ENCODE measurements at regions not wholly inside any gene's neighbourhood (a gene's known extent, or its start where the extent isn't known, plus 50 kb on each side); places are given as distances from the start of the nearest gene placed in this dataset.
"Not testable (repeated sequence)": the region's sequence is repeated elsewhere in the genome, so short reads cannot be mapped to it uniquely, and the experiment has no call there.

DNA sequence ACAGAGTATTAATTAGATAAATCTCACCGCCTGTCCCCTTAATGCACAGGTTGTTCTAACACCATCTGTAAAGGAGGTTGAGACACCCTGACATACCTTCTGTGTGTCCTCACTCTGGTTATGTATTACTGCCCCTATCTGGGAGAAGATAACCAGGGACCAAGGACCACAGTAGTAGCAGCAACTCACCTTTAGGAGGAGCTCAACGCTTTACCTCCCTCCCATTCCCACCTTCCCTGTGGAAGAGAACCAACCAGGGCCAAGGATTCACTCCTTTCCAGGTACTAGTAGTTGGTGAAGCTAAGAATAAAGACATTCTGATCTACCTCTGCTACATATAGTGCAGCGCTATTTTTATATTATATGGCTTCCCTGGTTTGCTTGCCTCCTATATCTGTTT is 232.6 kb downstream of the MEX3B start:
- no peak for DNase-seq

GRCh38 chr15:81812456-81812855 is 233.4 kb downstream of the MEX3B start:
- no peak for DNase-seq

GRCh38 chr15:81811736-81812135 is 234.1 kb downstream of the MEX3B start:
- DNase-seq: no peak

- peak; percentile 46 for DNase-seq
These were observed 236.3 kb downstream of the MEX3B start for GRCh38 chr15:81809543-81809942.

DNA sequence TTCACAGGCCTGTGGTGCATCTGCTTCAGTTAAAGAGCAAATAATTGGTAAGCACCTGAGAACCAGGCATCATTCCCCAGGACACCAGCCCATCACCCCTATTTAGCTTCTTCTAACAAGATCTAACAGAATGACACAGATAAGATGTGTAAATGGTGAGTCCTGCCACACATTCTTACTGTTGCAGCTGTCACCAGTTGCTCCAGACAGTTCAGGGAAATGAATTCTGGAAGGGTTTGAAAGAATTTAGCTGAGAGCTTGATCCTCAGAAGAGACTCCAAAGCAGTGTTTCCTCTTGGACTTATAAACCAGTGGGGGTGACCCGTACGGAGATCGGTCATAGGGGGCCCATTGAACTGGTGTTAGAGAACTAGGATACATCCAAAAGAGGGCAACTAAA is 238.0 kb downstream of the MEX3B start:
- DNase-seq: no peak

- DNase-seq: peak; percentile 84
These were observed 238.6 kb downstream of the MEX3B start for GRCh38 chr15:81807186-81807585.

GRCh38 chr15:81795899-81796298 is 249.9 kb downstream of the MEX3B start:
- DNase-seq: no peak

- DNase-seq: no peak
These were observed 253.2 kb downstream of the MEX3B start for GRCh38 chr15:81792646-81793045.

DNA sequence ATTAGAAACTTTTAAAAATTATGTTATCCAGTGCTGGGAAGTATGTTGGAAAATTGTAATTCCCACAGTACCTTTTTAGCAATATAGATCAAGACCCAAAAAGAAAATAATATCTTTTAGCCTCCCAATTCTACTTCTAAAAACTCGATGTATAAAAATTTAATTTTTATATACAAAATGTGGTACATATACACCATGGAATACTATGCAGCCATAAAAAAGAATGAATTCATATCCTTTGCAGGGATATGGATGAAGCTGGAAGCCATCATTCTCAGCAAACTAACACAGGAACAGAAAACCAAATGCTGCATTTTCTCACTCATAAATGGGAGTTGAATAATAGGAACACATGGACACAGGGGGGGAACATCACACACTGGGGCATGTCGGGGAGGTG is 254.5 kb downstream of the MEX3B start:
- DNase-seq: not testable (repeated sequence)

GRCh38 chr15:81789403-81789802 is 256.4 kb downstream of the MEX3B start:
- no peak for DNase-seq

- DNase-seq: no peak
These were observed 259.0 kb downstream of the MEX3B start for GRCh38 chr15:81786776-81787175.

GRCh38 chr15:81785679-81786078 is 260.1 kb downstream of the MEX3B start:
- DNase-seq: no peak

GRCh38 chr15:81785181-81785580 is 260.6 kb downstream of the MEX3B start:
- DNase-seq: no peak

DNA sequence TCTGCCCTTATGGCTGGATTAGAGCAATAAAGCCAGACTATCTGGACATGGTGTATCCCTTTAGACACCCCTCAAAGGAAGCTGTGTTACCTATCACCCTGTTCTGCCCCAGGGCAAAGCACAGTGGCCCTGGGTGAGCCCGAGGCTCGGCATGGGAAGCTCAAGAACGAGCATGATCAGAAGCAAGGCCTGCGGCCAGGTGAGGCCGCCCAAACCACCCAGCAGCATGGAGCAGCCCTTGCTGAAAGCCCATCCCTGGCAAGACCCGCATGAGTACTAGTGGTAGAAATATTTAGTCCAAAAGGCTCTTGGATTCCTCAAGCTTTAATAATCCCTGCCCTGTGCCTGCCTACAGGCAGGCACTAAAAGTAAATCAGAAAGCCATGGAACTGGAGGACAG is 261.1 kb downstream of the MEX3B start:
- no peak for DNase-seq

DNA sequence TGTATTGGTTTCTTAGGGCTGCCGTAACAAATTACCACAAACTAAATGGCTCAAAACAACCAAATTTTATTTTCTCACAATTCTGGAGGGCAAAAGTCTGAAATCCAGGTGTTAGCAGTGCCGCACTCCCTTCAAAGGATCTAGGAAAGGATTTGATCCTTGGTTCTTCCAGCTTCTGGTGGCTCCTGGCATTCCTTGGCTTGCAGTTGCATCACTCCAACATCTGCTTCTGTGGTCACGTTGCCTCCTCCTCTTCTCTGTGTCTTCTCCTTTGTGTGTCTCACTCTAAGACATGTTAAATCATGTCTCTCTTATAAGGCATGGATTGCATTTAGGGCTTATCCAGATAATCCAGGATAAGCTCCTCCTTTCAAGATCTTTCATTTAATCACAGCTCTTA is 262.2 kb downstream of the MEX3B start:
- no peak for DNase-seq

DNA sequence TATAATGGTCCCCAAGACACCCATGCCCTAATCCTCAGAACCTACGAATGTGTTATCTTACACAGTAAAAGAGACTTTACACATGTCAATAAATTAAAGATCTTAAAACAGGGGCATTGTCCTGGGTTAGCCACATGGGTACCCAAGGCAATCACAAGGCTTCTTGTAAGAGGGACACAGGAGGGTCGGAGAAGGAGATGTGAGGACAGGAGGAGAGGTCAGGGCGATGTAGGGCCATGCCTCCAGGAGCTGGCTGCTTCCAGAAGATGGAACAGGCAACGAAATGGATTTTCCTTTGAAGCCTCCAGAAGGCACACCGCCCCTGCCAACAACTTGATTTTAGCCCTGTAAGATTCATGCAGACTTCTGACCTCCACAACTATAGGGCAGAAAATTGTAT is 262.7 kb downstream of the MEX3B start:
- no peak for DNase-seq

GRCh38 chr15:81781395-81781794 is 264.4 kb downstream of the MEX3B start:
- no peak for DNase-seq

DNA sequence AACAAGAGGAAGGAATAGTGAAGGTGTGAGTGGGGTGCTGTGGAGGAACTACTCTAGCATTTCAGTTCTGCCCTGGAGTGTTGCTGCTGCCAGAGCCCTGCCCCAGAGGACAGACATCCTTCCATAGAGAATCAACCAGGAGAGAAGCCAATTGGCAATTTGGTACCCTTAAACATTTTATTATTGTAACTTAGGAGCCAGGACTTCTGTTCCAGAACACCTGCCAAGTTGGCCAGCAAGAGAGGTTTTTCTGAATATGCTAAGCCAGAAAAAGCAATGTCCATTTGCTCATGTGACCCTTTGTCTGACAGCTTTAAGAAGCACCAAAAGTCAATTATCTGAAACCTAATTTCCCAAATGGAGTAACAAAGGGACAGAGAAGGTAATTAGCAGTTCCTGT is 264.9 kb downstream of the MEX3B start:
- no peak for DNase-seq

DNA sequence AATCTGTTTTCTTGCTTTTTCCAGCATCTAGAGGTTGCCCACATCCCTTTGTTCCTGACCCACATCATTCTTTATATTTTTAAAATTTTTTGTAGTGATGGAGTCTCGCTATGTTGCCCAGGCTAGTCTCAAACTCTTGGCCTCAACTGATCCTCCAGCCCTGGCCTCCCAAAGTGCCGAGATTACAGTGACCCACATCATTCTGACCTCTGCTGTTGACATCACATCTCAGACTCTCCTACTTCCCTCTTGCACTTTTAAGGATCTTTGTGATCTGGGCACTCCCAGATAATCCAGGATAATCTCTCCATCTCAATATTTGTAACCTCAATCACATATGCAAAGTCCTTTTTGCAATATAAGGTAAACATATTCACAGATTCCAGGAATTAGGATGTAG is 266.6 kb downstream of the MEX3B start:
- no peak for DNase-seq

DNA sequence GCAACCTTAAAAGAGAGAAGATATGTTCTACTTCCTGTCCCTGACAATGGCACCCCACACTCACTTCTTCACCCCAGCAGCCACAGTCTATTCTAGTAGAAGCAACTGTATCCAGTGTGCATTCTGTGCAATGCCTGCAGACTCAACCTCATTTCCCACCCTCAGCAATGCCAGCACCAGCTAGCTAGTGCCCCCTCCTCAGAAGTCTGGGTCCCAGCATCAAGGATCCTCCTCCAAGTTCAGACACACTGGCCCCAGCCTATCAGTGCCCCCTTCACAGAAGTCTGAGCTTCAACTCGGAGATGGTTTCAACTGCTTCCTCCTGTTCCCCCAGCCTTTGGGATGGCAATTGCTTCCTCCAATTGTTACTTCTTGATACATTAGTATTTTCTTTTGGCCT is 268.3 kb downstream of the MEX3B start:
- DNase-seq: no peak

- no peak for DNase-seq
These were observed 268.8 kb downstream of the MEX3B start for GRCh38 chr15:81776976-81777375.

GRCh38 chr15:81775779-81776178 is 270.0 kb downstream of the MEX3B start:
- not testable (repeated sequence) for DNase-seq

GRCh38 chr15:81774309-81774708 is 271.5 kb downstream of the MEX3B start:
- DNase-seq: no peak

GRCh38 chr15:81768773-81769172 is 277.0 kb downstream of the MEX3B start:
- DNase-seq: no peak

DNA sequence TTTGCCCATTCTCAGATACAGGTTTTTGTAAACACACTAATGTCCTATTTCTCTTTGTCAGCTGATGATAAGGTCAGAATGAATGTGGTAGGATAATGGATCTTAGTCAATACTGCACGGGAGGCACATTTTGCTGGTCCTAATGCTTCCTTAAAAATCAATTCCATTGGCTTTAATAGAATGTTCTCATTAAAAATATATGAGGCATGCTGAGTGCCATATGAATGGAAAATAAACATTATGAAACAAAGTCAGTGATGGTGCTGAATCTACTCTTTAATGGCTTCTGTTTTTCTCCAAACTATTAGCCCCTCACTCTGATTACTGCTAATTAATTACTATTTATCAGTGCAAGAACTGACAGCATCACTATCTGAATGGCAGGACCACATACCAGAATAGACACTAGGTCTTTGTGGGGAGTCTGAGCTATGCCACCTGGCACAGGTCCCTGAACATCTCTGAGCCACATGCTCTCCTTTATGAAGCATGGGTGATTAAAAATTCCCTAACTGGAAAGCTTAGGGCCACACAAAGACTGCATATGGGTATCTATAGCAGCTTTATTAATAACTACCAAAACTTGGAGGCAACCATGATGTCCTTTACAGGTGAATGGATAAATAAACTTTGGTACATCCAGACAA is 278.9 kb downstream of the MEX3B start:
- DNase-seq: peak; percentile 6

DNA sequence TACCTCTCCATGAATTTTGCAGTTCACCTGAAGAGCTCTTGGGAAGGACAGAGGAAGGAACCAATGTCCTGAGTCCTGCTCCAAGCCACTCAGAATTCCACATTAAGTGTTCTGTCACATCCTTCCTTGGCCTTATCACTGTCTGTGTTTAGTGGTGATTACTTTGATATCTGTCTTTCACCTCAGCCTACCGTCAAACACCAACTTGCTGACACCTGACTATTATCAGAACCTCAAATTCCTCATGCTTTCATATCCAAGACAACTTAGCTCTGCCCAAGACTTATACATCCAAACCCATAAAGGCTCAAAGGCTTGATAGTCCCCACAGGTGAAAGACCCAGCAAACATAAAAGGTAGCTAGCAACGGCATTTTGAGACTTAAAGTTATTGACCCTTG is 280.0 kb downstream of the MEX3B start:
- no peak for DNase-seq
